Hepatocyte (in vitro differentiated cells): ENCODE measurements at regions not wholly inside any gene's neighbourhood (a gene's known extent, or its start where the extent isn't known, plus 50 kb on each side); places are given as distances from the start of the nearest gene placed in this dataset.

Experiments
- CTCF ChIP-seq: fragments of 200-600 bp; sonication (generic); IDR thresholded peaks from 2 replicates; pipeline ENCODE4 v1.5.1; 2016; ENCODE audit warnings: antibody characterized with exemption, mild to moderate bottlenecking; ENCODE audit not compliant: poor library complexity
- EZH2 ChIP-seq: fragments of 200-600 bp; sonication (generic); IDR thresholded peaks from 2 replicates; pipeline ENCODE4 v1.6.1; 2016; ENCODE audit warnings: antibody characterized with exemption, mild to moderate bottlenecking, borderline replicate concordance
- EZH2phosphoT487 ChIP-seq: fragments of 200-600 bp; sonication (generic); IDR thresholded peaks from one replicate; pipeline ENCODE4 v1.6.1; 2018; ENCODE audit warnings: antibody characterized with exemption, mild to moderate bottlenecking, low read depth, moderate library complexity; ENCODE audit not compliant: unreplicated experiment, severe bottlenecking

GRCh38 chr4:77352192-77352591, 195.2 kb downstream of the CCNG2 start:
- no peak for TF ChIP-seq EZH2
- TF ChIP-seq CTCF, result no peak
- no peak for TF ChIP-seq EZH2phosphoT487
